GM18867 (cell line): ENCODE measurements at regions not wholly inside any gene's neighbourhood (a gene's known extent, or its start where the extent isn't known, plus 50 kb on each side); places are given as distances from the start of the nearest gene placed in this dataset.

ENCODE experiments used
- ATAC-seq: cut with Tn5 transposase; IDR thresholded peaks from one replicate; pipeline ENCODE4 v1.9.1; 2021; ENCODE audit warnings: mild to moderate bottlenecking, moderate library complexity; ENCODE audit not compliant: unreplicated experiment

DNA sequence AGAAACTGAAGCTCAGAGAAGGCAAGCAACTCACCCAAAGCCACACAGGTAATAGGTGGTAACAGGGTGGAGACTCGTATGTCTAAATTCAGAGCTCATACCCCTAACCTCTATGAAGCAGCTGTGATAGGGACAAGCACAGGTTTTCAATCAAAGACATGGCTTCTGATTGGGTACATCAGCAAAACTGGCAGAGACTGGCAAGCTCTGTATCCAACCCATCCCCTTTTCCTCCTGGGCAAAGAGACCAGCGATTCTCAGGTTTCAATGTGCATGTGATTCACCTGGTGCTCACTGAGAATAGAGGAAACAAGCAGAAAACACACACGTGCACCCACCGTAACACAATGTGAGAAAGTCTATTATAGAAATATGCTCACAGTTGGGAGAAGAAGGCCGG lies 153.0 kb downstream of the SMIM20 start:
- ATAC-seq: no peak

DNA sequence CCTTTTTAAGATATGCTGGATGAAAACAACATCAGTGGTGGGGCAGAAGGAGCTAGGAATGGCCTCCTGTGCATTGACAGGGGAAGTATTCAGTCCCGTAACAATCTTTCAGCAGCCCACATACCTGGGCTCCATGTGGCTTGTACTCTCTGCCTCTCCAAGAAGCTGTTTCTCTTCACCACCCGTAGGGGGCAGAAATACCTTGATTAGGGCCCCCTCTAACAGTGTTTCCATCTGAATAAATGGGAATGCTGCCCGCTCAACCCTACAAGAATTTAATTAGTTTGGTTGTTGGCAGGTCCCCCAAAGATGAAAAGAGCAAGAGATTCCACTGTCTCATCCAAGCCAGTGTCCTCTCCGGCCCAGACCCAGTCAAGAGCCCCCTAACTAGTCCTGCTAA lies 155.2 kb downstream of the SMIM20 start:
- peak; percentile 60 for ATAC-seq

- no peak for ATAC-seq
Measured at GRCh38 chr4:26071688-26072087, 157.7 kb downstream of the SMIM20 start.

GRCh38 chr4:26073886-26074560 lies 160.0 kb downstream of the SMIM20 start:
- no peak for ATAC-seq

GRCh38 chr4:26074712-26075430 lies 160.9 kb downstream of the SMIM20 start:
- ATAC-seq: peak; percentile 63

- ATAC-seq: peak; percentile 14
Measured at GRCh38 chr4:26075583-26075982, 161.6 kb downstream of the SMIM20 start.

- peak; percentile 85 for ATAC-seq
Measured at GRCh38 chr4:26076000-26076587, 162.1 kb downstream of the SMIM20 start.

DNA sequence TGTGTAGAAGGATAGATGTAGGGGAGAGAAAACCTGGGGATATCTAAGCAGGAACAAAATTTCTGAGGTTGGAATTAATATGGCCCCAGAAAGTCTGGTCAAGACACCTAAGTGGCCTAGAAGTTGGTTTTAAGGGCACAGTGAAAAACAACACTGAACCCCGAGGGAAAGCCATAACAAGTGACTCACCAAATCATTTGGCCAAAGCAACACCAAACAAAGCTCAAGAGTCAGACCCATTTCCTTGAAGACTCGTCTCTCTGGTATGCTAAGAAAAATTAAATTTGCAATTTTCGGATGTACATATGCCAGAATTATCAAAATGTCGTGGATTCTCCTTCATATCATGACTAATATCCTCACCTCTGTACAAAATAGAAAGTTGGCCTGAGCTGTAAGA lies 162.9 kb downstream of the SMIM20 start:
- ATAC-seq: no peak

- ATAC-seq: no peak
Measured at GRCh38 chr4:26077756-26078155, 163.7 kb downstream of the SMIM20 start.

DNA sequence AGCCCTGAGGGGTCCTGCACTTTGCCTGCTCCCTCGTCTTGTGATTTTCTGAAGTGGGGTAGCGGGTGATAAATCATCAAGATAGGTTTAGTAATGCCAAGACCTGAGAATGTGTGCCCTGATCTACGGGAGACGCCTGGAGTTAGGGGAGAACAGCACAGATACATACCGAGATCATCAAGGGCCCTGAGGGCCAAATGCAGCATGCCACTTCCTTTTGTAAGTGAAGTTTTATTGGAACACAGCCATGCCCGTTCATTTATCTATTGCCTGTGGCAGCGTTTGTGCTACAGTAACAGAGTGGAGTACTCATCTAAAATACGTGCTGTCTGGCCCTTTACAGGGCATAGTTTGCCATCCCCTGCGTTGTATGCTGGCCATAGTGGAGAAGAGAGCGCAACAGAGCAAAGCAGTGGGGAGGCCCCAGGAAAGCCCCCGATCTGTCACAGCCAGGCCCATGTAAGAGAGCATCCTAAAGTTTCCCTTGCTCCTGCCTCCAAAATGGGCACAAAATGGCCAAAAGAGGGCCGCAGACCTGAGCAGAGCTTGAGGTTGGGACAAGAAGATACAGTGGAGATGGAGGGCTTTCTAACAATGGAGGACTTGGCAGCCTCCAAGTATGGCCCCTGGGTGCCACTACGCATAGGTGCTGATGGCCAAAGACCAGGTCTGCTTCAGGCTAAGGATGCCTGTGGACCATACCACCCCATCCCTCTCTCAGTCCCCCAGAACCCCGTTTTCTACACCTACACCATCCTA lies 167.0 kb downstream of the SMIM20 start:
- ATAC-seq: no peak

DNA sequence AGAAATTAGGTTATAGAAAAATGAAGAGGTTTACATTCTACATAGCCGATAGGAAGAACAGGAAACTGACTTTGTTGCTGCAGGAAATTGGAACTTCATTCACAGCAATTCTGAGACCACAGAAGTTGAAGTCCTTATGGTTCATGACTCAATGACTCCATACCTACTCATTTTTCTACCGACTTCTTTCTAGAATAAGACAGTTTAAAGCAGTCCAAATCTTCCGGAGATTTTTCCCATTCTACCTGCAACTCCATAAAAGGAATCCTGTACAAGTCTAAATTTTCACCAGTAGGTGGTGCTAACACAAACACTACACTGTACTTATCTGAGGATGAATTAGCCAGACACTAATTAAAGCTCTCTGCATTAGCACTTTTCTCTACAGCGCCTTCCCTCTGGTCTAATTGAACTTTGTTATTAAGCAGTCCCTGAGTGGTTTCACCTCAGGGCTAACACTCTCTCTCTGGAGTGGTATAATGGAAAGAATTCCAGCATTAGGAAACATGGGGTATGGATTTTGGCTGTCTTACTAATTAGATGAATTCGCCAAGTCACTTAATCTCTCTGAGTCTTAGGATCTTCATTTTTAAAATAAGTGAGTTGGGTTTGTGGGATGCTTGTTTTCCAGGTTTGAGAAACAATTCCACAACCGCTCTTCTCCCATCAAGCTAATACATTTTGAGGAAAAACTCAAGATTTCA lies 167.9 kb downstream of the SMIM20 start:
- peak; percentile 37 for ATAC-seq

DNA sequence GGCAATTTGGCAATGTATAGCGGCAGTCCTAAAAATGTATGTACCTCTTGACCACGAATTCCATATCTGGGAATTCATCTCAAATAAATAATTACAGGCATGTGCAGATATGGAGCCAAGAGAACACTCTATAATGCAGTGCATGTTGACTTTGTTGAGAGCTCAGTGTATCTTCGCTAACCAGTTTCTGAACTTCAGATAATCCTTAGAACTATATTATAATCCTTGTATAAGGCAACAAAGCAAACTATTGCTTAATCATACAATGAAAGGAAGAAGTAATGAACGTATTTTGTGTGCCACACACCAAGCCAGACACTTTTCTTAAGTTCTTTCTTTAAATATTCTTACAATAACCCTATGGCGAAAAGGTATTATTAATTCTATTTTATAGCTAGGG lies 168.5 kb downstream of the SMIM20 start:
- no peak for ATAC-seq

DNA sequence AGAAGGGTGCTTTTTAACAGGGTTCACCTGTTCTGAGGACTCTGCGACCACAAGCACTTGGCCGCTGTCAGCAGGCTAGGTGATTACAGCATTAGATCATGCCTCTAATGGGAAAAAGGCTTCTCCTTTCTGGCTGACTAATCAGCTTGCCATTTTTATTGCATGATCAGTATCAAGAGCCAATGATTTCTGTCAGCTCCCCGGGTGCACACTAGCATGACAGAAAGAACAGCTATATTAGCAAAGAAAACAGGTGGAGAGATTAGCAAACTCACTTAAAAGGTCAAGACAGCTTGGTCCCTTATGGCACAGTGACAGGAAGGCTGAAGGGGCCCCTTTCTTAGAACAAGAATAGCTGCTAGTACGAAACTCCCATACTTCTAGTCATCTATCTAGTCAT lies 170.0 kb downstream of the SMIM20 start:
- peak; percentile 54 for ATAC-seq

DNA sequence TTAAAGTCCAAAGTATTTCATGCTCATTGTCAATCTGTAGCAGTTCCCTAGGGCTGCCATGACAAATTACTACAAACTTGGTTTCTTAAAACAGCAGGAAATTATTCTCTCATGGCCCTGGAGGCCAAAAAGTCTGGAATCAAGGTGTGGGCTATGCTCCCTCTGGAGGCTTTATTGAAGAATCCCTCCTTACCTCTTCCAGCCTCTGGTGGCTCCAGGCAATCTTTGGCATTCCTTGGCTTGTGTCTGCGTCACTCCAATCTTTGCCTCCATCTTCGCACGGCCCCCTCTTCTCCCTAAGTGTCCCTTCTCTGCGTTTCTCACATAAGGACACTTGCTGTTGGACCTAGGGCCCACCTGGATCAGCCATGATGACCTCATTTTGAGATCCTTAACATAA lies 170.4 kb downstream of the SMIM20 start:
- ATAC-seq: no peak

DNA sequence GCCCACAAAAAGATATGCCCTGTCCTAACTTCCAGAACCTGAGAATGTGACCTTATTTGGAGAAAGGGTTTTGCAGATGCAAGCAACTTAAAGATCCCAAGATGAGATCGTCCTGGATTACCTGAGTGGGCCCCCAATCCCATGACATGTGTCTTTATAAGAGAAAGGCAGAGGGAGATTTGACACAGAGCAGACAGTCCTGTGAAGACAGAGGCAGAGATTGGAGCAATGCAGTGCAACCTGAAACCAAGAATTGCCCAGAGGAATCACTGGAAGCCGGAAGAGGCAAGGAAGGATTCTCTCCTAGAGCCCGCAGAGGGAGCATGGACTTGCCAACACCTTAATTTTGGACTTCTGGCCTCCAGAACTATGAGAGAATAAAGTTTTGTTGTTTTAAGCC lies 171.5 kb downstream of the SMIM20 start:
- no peak for ATAC-seq

- ATAC-seq: no peak
Measured at GRCh38 chr4:26086621-26087441, 172.8 kb downstream of the SMIM20 start.

- ATAC-seq: peak; percentile 66
Measured at GRCh38 chr4:26088433-26088928, 174.5 kb downstream of the SMIM20 start.

DNA sequence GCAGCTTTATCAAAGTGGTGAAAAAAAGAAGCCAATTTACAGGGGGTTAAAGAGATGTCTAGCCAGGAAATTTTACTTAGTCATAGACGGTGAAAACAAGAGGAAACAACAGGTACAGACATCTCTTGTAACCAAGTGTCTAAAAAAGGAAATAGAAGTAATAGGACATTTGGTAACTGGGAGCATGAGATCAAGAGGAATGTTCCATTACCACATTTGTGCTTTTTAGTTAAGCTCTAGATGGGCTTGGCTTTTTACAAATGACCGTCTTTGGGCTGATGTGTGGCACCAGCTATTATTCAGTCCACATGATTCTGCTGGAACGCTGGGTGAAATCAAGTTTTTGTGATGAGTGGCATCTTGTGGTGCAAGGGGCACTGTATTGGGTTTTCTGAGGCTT lies 179.5 kb downstream of the SMIM20 start:
- no peak for ATAC-seq

DNA sequence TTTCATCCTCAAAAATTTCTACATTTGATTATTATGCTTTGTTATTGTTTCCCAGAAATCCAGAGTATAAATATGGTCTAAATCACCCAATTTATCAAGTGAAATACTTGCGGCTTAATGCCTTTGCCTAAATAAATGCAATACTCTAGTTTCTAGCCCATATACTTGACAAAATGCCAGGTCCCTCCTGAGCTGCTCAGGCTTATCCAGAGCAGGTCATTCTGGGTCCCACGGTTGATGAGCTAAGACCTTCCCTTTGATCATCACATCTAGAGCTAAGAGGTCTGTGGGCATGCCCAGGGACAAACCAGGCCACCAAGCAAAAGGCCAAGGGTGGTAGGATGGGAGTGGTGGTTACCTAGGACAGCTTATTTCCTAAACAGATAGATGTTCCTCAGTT lies 180.1 kb downstream of the SMIM20 start:
- ATAC-seq: no peak

- no peak for ATAC-seq
Measured at GRCh38 chr4:26094911-26095310, 180.9 kb downstream of the SMIM20 start.
